Neural progenitor cell (in vitro differentiated cells): ENCODE measurements at regions not wholly inside any gene's neighbourhood (a gene's known extent, or its start where the extent isn't known, plus 50 kb on each side); places are given as distances from the start of the nearest gene placed in this dataset.

ENCODE experiments used
- EZH2 ChIP-seq: fragments of 200-600 bp; sonication (generic); IDR thresholded peaks from 2 replicates; pipeline ENCODE4 v1.6.1; 2017; ENCODE audit warnings: antibody characterized with exemption, mild to moderate bottlenecking, moderate library complexity
- EZH2phosphoT487 ChIP-seq: fragments of 200-600 bp; sonication (generic); IDR thresholded peaks from 2 replicates; pipeline ENCODE4 v1.6.1; 2017; ENCODE audit warnings: antibody characterized with exemption
- TF ChIP-seq, protein P1 (sequence below): fragments of 200-600 bp; sonication (generic); IDR thresholded peaks from 2 replicates; pipeline ENCODE4 v1.5.1; 2017; ENCODE audit warnings: antibody characterized with exemption, mild to moderate bottlenecking

DNA sequence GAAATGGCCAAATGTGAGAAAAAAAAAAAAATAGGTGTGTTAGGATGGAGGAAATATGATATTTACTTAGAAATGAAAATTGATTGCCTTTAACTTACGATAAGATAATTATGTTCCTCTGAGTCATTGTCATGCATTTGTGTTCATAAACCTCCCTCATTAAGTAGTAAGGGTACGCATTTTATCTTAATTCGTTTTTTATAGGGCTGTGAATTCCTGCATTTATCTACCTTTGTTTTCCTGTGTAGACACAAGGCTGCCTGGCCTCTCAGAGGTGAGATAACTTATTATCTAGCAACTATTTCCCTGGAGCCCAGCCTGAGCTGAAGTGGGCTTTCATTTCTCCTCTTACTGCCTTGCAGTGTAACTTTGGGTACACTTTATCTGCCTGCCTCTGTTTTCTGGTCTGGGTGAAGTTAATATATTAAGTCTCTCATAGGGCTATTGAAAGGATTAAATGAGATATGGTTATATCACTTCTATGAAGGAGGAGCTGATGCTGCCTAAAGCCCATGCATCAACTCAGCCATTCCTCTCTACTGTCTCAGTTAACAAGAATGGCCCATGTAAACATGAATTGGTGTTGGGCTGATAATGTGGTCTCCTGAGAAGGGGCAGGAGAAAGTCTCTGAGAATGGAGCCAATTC, 103.8 kb upstream of the KLF4 start:
- TF ChIP-seq, protein P1, sequence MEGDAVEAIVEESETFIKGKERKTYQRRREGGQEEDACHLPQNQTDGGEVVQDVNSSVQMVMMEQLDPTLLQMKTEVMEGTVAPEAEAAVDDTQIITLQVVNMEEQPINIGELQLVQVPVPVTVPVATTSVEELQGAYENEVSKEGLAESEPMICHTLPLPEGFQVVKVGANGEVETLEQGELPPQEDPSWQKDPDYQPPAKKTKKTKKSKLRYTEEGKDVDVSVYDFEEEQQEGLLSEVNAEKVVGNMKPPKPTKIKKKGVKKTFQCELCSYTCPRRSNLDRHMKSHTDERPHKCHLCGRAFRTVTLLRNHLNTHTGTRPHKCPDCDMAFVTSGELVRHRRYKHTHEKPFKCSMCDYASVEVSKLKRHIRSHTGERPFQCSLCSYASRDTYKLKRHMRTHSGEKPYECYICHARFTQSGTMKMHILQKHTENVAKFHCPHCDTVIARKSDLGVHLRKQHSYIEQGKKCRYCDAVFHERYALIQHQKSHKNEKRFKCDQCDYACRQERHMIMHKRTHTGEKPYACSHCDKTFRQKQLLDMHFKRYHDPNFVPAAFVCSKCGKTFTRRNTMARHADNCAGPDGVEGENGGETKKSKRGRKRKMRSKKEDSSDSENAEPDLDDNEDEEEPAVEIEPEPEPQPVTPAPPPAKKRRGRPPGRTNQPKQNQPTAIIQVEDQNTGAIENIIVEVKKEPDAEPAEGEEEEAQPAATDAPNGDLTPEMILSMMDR: no peak
- TF ChIP-seq EZH2phosphoT487 (no peak), EZH2 (no peak)
